ENCODE measurements at regions not wholly inside any gene's neighbourhood (a gene's known extent, or its start where the extent isn't known, plus 50 kb on each side); places are given as distances from the start of the nearest gene placed in this dataset.
A peak's percentile ranks its signal among the peaks of the same experiment; 100 is the strongest.

- Mint-ChIP-seq H3K4me1 (peaks cover 10% of the 10 kb centered on the region), H3K27me3 (peaks cover 95% of the 10 kb centered on the region), H3K9me3 (no peaks in the 10 kb centered on the region), H3K27ac (no peak overlapping the region), H3K4me3 (no peak overlapping the region), H3K36me3 (no peaks in the 10 kb centered on the region)
- CTCF ChIA-PET = no interaction called here
- DNase-seq = no peak
These were observed 77.6 kb upstream of the LEP start for GRCh38 chr7:128163473-128163872.

GRCh38 chr7:128164061-128164954 is 76.8 kb upstream of the LEP start:
- CTCF ChIA-PET = interaction anchor here (0.7 to 1.1 kb wide), 2 partner anchors 29 to 46 kb away, joined by 3 to 4 read pairs; no protein-coding TSS in a partner anchor
- Mint-ChIP-seq H3K27ac (no peak overlapping the region), H3K4me3 (no peak overlapping the region), H3K36me3 (no peaks in the 10 kb centered on the region), H3K4me1 (peaks cover 16% of the 10 kb centered on the region), H3K27me3 (peaks cover 95% of the 10 kb centered on the region), H3K9me3 (no peaks in the 10 kb centered on the region)
- no peak for DNase-seq

- no peak overlapping the region for H3K27ac Mint-ChIP-seq
- H3K9me3 Mint-ChIP-seq = no peaks in the 10 kb centered on the region
- peaks cover 97% of the 10 kb centered on the region for H3K27me3 Mint-ChIP-seq
- H3K4me3 Mint-ChIP-seq = no peak overlapping the region
- DNase-seq = no peak
- CTCF ChIA-PET = interaction anchor here (0.7 to 1.1 kb wide), 2 partner anchors 30 to 45 kb away, joined by 3 to 4 read pairs; no protein-coding TSS in a partner anchor
- H3K4me1 Mint-ChIP-seq = peaks cover 16% of the 10 kb centered on the region
- no peaks in the 10 kb centered on the region for H3K36me3 Mint-ChIP-seq
These were observed 76.0 kb upstream of the LEP start for GRCh38 chr7:128164955-128165670.

- no peaks in the 10 kb centered on the region for H3K9me3 Mint-ChIP-seq
- CTCF ChIA-PET = interaction anchor here (0.9 kb wide), 1 partner anchor 31 kb away, joined by 3 read pairs; no protein-coding TSS in a partner anchor
- no peak for DNase-seq
- no peak overlapping the region for H3K27ac Mint-ChIP-seq
- no peaks in the 10 kb centered on the region for H3K36me3 Mint-ChIP-seq
- peaks cover 16% of the 10 kb centered on the region for H3K4me1 Mint-ChIP-seq
- H3K27me3 Mint-ChIP-seq = peaks cover 97% of the 10 kb centered on the region
- no peak overlapping the region for H3K4me3 Mint-ChIP-seq
These were observed 75.1 kb upstream of the LEP start for GRCh38 chr7:128165927-128166420.

- CTCF ChIA-PET = interaction anchor here (0.9 kb wide), 1 partner anchor 32 kb away, joined by 3 read pairs; no protein-coding TSS in a partner anchor
- Mint-ChIP-seq H3K4me1 (peaks cover 16% of the 10 kb centered on the region), H3K4me3 (no peak overlapping the region), H3K27ac (no peak overlapping the region), H3K9me3 (no peaks in the 10 kb centered on the region), H3K36me3 (no peaks in the 10 kb centered on the region), H3K27me3 (peaks cover 98% of the 10 kb centered on the region)
- no peak for DNase-seq
These were observed 74.5 kb upstream of the LEP start for GRCh38 chr7:128166603-128167041.

GRCh38 chr7:128167042-128167701 is 73.9 kb upstream of the LEP start:
- Mint-ChIP-seq H3K9me3 (no peaks in the 10 kb centered on the region), H3K36me3 (no peaks in the 10 kb centered on the region), H3K27me3 (peaks cover 99% of the 10 kb centered on the region), H3K4me1 (peaks cover 16% of the 10 kb centered on the region), H3K4me3 (no peak overlapping the region), H3K27ac (no peak overlapping the region)
- CTCF ChIA-PET = interaction anchor here (0.9 kb wide), 1 partner anchor 32 kb away, joined by 3 read pairs; no protein-coding TSS in a partner anchor
- no peak for DNase-seq

- peaks cover 91% of the 10 kb centered on the region for H3K27me3 Mint-ChIP-seq
- no peak for DNase-seq
- H3K4me1 Mint-ChIP-seq = peaks cover 16% of the 10 kb centered on the region
- H3K27ac Mint-ChIP-seq = no peak overlapping the region
- no peaks in the 10 kb centered on the region for H3K36me3 Mint-ChIP-seq
- H3K9me3 Mint-ChIP-seq = no peaks in the 10 kb centered on the region
- no peak overlapping the region for H3K4me3 Mint-ChIP-seq
- CTCF ChIA-PET = no interaction called here
These were observed 73.0 kb upstream of the LEP start for GRCh38 chr7:128167791-128168666.

GRCh38 chr7:128168667-128169210 is 72.3 kb upstream of the LEP start:
- DNase-seq = peak; percentile 63
- Mint-ChIP-seq H3K4me1 (peaks cover 16% of the 10 kb centered on the region), H3K36me3 (no peaks in the 10 kb centered on the region), H3K27me3 (peaks cover 84% of the 10 kb centered on the region), H3K27ac (peak overlapping the region; percentile 14), H3K4me3 (no peak overlapping the region), H3K9me3 (no peaks in the 10 kb centered on the region)
- CTCF ChIA-PET = no interaction called here

- CTCF ChIA-PET = no interaction called here
- H3K27ac Mint-ChIP-seq = no peak overlapping the region
- no peaks in the 10 kb centered on the region for H3K9me3 Mint-ChIP-seq
- H3K4me3 Mint-ChIP-seq = no peak overlapping the region
- H3K4me1 Mint-ChIP-seq = peaks cover 16% of the 10 kb centered on the region
- no peak for DNase-seq
- no peaks in the 10 kb centered on the region for H3K36me3 Mint-ChIP-seq
- peaks cover 83% of the 10 kb centered on the region for H3K27me3 Mint-ChIP-seq
These were observed 70.6 kb upstream of the LEP start for GRCh38 chr7:128170461-128170860.

- H3K4me1 Mint-ChIP-seq = peaks cover 16% of the 10 kb centered on the region
- H3K36me3 Mint-ChIP-seq = no peaks in the 10 kb centered on the region
- peaks cover 75% of the 10 kb centered on the region for H3K27me3 Mint-ChIP-seq
- no peak overlapping the region for H3K27ac Mint-ChIP-seq
- no peaks in the 10 kb centered on the region for H3K9me3 Mint-ChIP-seq
- no peak overlapping the region for H3K4me3 Mint-ChIP-seq
- CTCF ChIA-PET = no interaction called here
- no peak for DNase-seq
These were observed 69.6 kb upstream of the LEP start for GRCh38 chr7:128171342-128171918.

GRCh38 chr7:128172151-128172550 is 68.9 kb upstream of the LEP start:
- no peaks in the 10 kb centered on the region for H3K9me3 Mint-ChIP-seq
- DNase-seq = no peak
- no peak overlapping the region for H3K4me3 Mint-ChIP-seq
- H3K27ac Mint-ChIP-seq = no peak overlapping the region
- H3K27me3 Mint-ChIP-seq = peaks cover 75% of the 10 kb centered on the region
- CTCF ChIA-PET = interaction anchor here (1.0 kb wide), 1 partner anchor 36 kb away, joined by 4 read pairs; no protein-coding TSS in a partner anchor
- no peaks in the 10 kb centered on the region for H3K36me3 Mint-ChIP-seq
- H3K4me1 Mint-ChIP-seq = peaks cover 14% of the 10 kb centered on the region

GRCh38 chr7:128172963-128173362 is 68.1 kb upstream of the LEP start:
- CTCF ChIA-PET = interaction anchor here (1.0 kb wide), 1 partner anchor 37 kb away, joined by 4 read pairs; no protein-coding TSS in a partner anchor
- Mint-ChIP-seq H3K4me3 (no peak overlapping the region), H3K27me3 (peaks cover 75% of the 10 kb centered on the region), H3K9me3 (no peaks in the 10 kb centered on the region), H3K36me3 (no peaks in the 10 kb centered on the region), H3K4me1 (peaks cover 11% of the 10 kb centered on the region), H3K27ac (no peak overlapping the region)
- DNase-seq = no peak

GRCh38 chr7:128174386-128174785 is 66.7 kb upstream of the LEP start:
- no peaks in the 10 kb centered on the region for H3K36me3 Mint-ChIP-seq
- peaks cover 73% of the 10 kb centered on the region for H3K27me3 Mint-ChIP-seq
- H3K27ac Mint-ChIP-seq = no peak overlapping the region
- CTCF ChIA-PET = interaction anchor here (1.0 kb wide), 1 partner anchor 39 kb away, joined by 3 read pairs; no protein-coding TSS in a partner anchor
- no peak overlapping the region for H3K4me3 Mint-ChIP-seq
- H3K4me1 Mint-ChIP-seq = no peaks in the 10 kb centered on the region
- DNase-seq = no peak
- no peaks in the 10 kb centered on the region for H3K9me3 Mint-ChIP-seq

Data from activated naive CD4-positive, alpha-beta T cell treated with anti-CD3 and anti-CD28 coated beads, Interleukin-2, amount 10 ng/mL, durations not matched to agents 7 days and 5 days (primary cell).